ENCODE measurements at regions not wholly inside any gene's neighbourhood (a gene's known extent, or its start where the extent isn't known, plus 50 kb on each side); places are given as distances from the start of the nearest gene placed in this dataset.
A peak's percentile ranks its signal among the peaks of the same experiment; 100 is the strongest.

DNA sequence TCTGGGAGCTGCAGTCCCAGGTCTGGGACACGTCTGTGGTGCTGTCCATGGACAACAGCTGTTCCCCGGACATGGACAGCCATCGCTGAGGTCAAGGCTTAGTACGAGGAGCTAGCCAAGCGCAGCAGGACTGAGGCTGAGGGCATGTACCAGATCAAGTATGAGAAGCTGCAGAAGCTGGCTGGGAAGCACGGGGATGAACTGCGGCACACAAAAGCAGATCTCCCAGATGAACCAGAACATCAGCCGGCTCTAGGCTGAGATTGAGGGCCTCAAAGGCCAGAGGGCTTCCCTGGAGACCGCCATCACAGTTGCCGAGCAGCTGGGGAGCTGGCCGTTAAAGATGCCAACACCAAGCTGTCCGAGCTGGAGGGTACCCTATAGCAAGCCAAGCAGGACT is 375.3 kb downstream of the SEC23A start:
- peaks cover 2% of the 10 kb centered on the region for H3K27me3 Mint-ChIP-seq
- ATAC-seq (ENCODE audit: low read depth) (no peak), DNase-seq (no peak)
- no peak overlapping the region for H3K27ac Mint-ChIP-seq
- TF ChIP-seq, protein P1, sequence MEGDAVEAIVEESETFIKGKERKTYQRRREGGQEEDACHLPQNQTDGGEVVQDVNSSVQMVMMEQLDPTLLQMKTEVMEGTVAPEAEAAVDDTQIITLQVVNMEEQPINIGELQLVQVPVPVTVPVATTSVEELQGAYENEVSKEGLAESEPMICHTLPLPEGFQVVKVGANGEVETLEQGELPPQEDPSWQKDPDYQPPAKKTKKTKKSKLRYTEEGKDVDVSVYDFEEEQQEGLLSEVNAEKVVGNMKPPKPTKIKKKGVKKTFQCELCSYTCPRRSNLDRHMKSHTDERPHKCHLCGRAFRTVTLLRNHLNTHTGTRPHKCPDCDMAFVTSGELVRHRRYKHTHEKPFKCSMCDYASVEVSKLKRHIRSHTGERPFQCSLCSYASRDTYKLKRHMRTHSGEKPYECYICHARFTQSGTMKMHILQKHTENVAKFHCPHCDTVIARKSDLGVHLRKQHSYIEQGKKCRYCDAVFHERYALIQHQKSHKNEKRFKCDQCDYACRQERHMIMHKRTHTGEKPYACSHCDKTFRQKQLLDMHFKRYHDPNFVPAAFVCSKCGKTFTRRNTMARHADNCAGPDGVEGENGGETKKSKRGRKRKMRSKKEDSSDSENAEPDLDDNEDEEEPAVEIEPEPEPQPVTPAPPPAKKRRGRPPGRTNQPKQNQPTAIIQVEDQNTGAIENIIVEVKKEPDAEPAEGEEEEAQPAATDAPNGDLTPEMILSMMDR (IDR thresholded peaks at IDR 0.05): no peak
- CTCF ChIA-PET: no interaction called here
- no peaks in the 10 kb centered on the region for H3K36me3 Mint-ChIP-seq (ENCODE audit: low read depth)
- H3K9me3 Mint-ChIP-seq: no peaks in the 10 kb centered on the region
- no peak overlapping the region for H3K4me3 Mint-ChIP-seq
- POLR2A ChIA-PET: no interaction called here
- intact Hi-C loops (cut with micrococcal nuclease): no loop called here
- no peaks in the 10 kb centered on the region for H3K4me1 Mint-ChIP-seq

DNA sequence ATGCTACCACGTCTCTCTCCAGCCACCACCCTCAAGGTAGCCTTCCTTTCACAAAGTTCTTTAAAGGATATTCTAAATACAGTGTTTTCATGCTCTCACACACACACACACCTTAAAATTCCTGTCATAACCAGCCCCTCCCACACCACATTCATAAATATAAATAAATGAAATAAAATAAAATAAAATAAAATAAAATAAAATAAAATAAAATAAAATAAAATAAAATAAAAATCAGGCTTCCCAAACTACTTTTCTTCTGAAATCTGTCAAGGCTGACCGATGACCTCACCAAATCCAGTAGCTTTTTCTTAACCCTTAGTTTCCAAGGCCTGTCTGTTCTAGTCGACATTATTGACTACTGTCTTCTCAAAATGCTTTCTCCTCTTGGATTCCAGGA is 378.4 kb downstream of the SEC23A start:
- H3K9me3 Mint-ChIP-seq: no peaks in the 10 kb centered on the region
- no peaks in the 10 kb centered on the region for H3K36me3 Mint-ChIP-seq (ENCODE audit: low read depth)
- H3K4me1 Mint-ChIP-seq: no peaks in the 10 kb centered on the region
- POLR2A ChIA-PET: no interaction called here
- CTCF ChIA-PET: no interaction called here
- H3K4me3 Mint-ChIP-seq: no peak overlapping the region
- peaks cover 2% of the 10 kb centered on the region for H3K27me3 Mint-ChIP-seq
- TF ChIP-seq, protein P1 (IDR thresholded peaks at IDR 0.05): no peak
- intact Hi-C loops (cut with micrococcal nuclease): loop anchor here (5.0 kb wide), 1 partner anchor 743 kb away; no protein-coding TSS in a partner anchor
- ATAC-seq (ENCODE audit: low read depth): no peak
- no peak for DNase-seq
- H3K27ac Mint-ChIP-seq: no peak overlapping the region

DNA sequence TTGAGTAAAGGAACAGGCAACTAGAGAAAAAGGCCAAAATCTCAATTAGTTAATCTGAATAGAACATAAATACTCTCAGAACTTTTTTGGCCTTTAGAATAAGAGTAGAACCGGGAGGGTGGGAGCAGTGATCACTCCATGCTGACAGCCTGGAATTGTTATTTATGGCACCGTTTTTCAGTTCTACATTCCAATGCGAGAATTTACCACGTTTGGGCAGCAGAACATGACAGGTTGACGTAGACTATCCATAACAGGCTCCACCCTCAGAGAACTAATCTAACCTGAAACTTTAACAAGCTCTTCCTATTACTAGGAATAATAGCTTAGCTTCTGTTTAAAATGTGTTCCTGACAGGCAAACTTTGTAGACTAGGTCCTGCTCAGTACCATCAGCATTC is 379.1 kb downstream of the SEC23A start:
- H3K36me3 Mint-ChIP-seq (ENCODE audit: low read depth): no peaks in the 10 kb centered on the region
- CTCF ChIA-PET: no interaction called here
- DNase-seq: no peak
- H3K27ac Mint-ChIP-seq: no peak overlapping the region
- H3K27me3 Mint-ChIP-seq: peaks cover 2% of the 10 kb centered on the region
- TF ChIP-seq, protein P1 (IDR thresholded peaks at IDR 0.05): no peak
- ATAC-seq (ENCODE audit: low read depth): no peak
- H3K9me3 Mint-ChIP-seq: no peaks in the 10 kb centered on the region
- no peaks in the 10 kb centered on the region for H3K4me1 Mint-ChIP-seq
- no peak overlapping the region for H3K4me3 Mint-ChIP-seq
- POLR2A ChIA-PET: no interaction called here
- intact Hi-C loops (cut with micrococcal nuclease): loop anchor here (5.0 kb wide), 1 partner anchor 743 kb away; no protein-coding TSS in a partner anchor

DNA sequence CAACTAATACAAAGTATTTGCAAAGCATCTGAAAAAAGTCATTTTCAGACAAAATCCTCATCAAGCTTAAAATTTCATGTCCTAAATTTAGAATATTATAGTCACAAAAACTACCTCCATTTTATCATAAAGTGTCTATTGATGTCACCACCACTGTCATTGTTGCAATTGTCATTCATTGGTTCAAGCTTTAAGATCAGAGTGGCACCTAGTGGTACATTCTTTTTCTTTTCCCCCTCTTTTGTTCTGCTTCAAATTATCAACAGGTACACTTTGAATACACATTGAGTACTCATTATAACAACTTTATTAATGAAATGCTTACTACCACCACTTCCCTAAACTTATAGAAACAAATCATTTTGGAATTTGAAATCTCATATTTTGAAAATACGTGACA is 379.8 kb downstream of the SEC23A start:
- no peak for DNase-seq
- peaks cover 2% of the 10 kb centered on the region for H3K27me3 Mint-ChIP-seq
- no peaks in the 10 kb centered on the region for H3K4me1 Mint-ChIP-seq
- ChIA-PET POLR2A (no interaction called here), CTCF (no interaction called here)
- no peak overlapping the region for H3K4me3 Mint-ChIP-seq
- intact Hi-C loops (cut with micrococcal nuclease): loop anchor here (5.0 kb wide), 1 partner anchor 744 kb away; no protein-coding TSS in a partner anchor
- no peaks in the 10 kb centered on the region for H3K36me3 Mint-ChIP-seq (ENCODE audit: low read depth)
- no peak for ATAC-seq (ENCODE audit: low read depth)
- TF ChIP-seq, protein P1 (IDR thresholded peaks at IDR 0.05): no peak
- no peak overlapping the region for H3K27ac Mint-ChIP-seq
- H3K9me3 Mint-ChIP-seq: no peaks in the 10 kb centered on the region

DNA sequence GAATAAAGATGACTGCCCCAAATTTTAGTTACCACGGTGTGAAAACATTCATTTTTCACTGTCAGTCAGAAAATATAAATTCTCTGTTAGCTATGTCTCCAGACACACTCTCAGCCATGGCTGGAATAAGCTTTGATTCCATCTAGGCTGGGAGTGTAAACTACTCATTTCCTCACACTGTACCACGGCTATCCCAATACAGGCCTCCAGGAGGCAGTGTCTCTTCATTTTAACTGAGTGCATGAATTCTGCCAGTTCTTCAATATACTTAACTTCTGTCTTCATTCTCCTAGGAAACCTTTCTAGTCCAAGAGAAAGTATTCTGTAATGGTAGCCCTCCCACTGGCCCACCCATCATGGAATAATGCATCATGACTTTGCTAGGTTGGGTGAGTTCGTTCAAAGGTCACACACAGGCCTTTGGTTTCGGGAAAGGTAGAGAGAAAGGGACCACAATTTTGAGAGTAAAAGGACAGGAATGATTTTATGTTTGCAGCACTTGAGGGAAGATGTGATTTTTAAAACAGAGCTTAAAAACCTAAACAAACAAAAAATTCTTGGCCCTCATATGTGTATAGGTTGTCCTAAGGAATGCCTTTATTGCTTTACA is 381.1 kb downstream of the SEC23A start:
- no peak overlapping the region for H3K4me3 Mint-ChIP-seq
- ChIA-PET POLR2A (no interaction called here), CTCF (interaction anchor here (1.4 kb wide), 1 partner anchor 293 kb away, joined by 3 read pairs; no protein-coding TSS in a partner anchor)
- no peak overlapping the region for H3K27ac Mint-ChIP-seq
- H3K9me3 Mint-ChIP-seq: no peaks in the 10 kb centered on the region
- H3K4me1 Mint-ChIP-seq: no peaks in the 10 kb centered on the region
- DNase-seq (no peak), ATAC-seq (ENCODE audit: low read depth) (peak; percentile 42)
- no peaks in the 10 kb centered on the region for H3K27me3 Mint-ChIP-seq
- no peaks in the 10 kb centered on the region for H3K36me3 Mint-ChIP-seq (ENCODE audit: low read depth)
- intact Hi-C loops (cut with micrococcal nuclease): loop anchor here (1.0 to 5.0 kb wide), 3 partner anchors 145 to 745 kb away; no protein-coding TSS in a partner anchor
- TF ChIP-seq, protein P1 (IDR thresholded peaks at IDR 0.05): no peak

Measured in activated B cell treated with CpG ODN at 0.5 μM for 24 hours (primary cell).